SK-N-SH (cell line): ENCODE measurements at regions not wholly inside any gene's neighbourhood (a gene's known extent, or its start where the extent isn't known, plus 50 kb on each side); places are given as distances from the start of the nearest gene placed in this dataset.

Experiments used
- CTCF ChIA-PET: fragments of 300-600, 350-600 bp; formaldehyde crosslinking; extraction: SDS; loops from one replicate; lab custom pipeline; 2021; lab: Yijun Ruan, JAX
- POLR2A ChIA-PET: fragments of 350-600 bp; sonication (Branson Sonifier 250); formaldehyde crosslinking; extraction: SDS; loops from one replicate; lab custom pipeline; 2020; ENCODE audit warnings: antibody characterized with exemption, inconsistent platforms; lab: Yijun Ruan, JAX
- DNase-seq: peaks from one replicate; pipeline ENCODE4 v3.0.0; 2012
- H2AFZ ChIP-seq: fragments of 200-600 bp; sonication (generic); 2 replicates; pipeline ENCODE4 v1.8.1; 2016; ENCODE audit warnings: antibody characterized with exemption, mild to moderate bottlenecking, low read depth
- H3F3A ChIP-seq: fragments of 200-600 bp; sonication (generic); replicated peaks from 2 replicates; pipeline ENCODE3; 2016; ENCODE audit warnings: antibody characterized with exemption, mild to moderate bottlenecking; ENCODE audit not compliant: insufficient read depth
- H3K27ac ChIP-seq, 2 experiments: fragments of 200-500 bp in 1 of 2; fragments of 200-600 bp in 1 of 2; sonication (Bioruptor generic) in 1 of 2; sonication (generic), shearing (Covaris generic) in 1 of 2; 2 replicates each; pipeline versions ENCODE4 v1.5.1 to v1.6.1; 2014 to 2016; ENCODE audit warnings: low read depth in 2 of 2, inconsistent platforms in 1 of 2, low read length in 1 of 2, mild to moderate bottlenecking in 1 of 2, mixed read lengths in 1 of 2
- H3K27me3 ChIP-seq: fragments of 200-600 bp; sonication (generic), shearing (Covaris generic); 2 replicates; pipeline ENCODE4 v1.6.1; 2016; ENCODE audit warnings: mixed run types; ENCODE audit not compliant: insufficient read depth
- H3K36me3 ChIP-seq, 2 experiments: fragments of 200-500 bp in 1 of 2; fragments of 200-600 bp in 1 of 2; sonication (Bioruptor generic) in 1 of 2; sonication (generic) in 1 of 2; replicated peaks in 1 of 2; 2 replicates each; pipeline versions ENCODE3 to v1.5.1; 2014 to 2016; ENCODE audit warnings: low read length in 1 of 2, mild to moderate bottlenecking in 1 of 2; ENCODE audit not compliant: insufficient read depth in 2 of 2, control insufficient read depth in 1 of 2
- H3K4me1 ChIP-seq, 2 experiments: fragments of 200-500 bp in 1 of 2; fragments of 200-600 bp in 1 of 2; sonication (Bioruptor generic) in 1 of 2; sonication (generic), shearing (Covaris generic) in 1 of 2; 2 replicates each; pipeline versions ENCODE4 v1.5.1 to v1.6.1; 2014 to 2016; ENCODE audit warnings: low read depth in 1 of 2, low read length in 1 of 2, mixed run types in 1 of 2; ENCODE audit not compliant: insufficient read depth in 2 of 2, control insufficient read depth in 1 of 2
- H3K4me2 ChIP-seq: fragments of 200-600 bp; sonication (generic), shearing (Covaris generic); 2 replicates; pipeline ENCODE4 v1.6.1; 2017; ENCODE audit warnings: mixed run types
- H3K4me3 ChIP-seq, 2 experiments: fragments of 200-500 bp in 1 of 2; fragments of 200-600 bp in 1 of 2; sonication (Bioruptor generic) in 1 of 2; sonication (generic), shearing (Covaris generic) in 1 of 2; 2 replicates each; pipeline versions ENCODE4 v1.5.1 to v1.8.1; 2014 to 2016; ENCODE audit warnings: low read depth in 2 of 2, inconsistent platforms in 1 of 2, low read length in 1 of 2, mild to moderate bottlenecking in 1 of 2, mixed read lengths in 1 of 2, moderate library complexity in 1 of 2
- H3K79me2 ChIP-seq: fragments of 200-600 bp; sonication (generic); 2 replicates; pipeline ENCODE4 v1.8.1; 2017; ENCODE audit warnings: mild to moderate bottlenecking; ENCODE audit not compliant: insufficient read depth
- H3K9ac ChIP-seq: fragments of 200-600 bp; sonication (generic); 2 replicates; pipeline ENCODE4 v1.6.1; 2017; ENCODE audit warnings: mixed run types
- H3K9me2 ChIP-seq: fragments of 200-600 bp; sonication (generic); 2 replicates; pipeline ENCODE4 v1.6.1; 2017; ENCODE audit warnings: mixed run types
- H3K9me3 ChIP-seq: fragments of 200-600 bp; sonication (generic); 2 replicates; pipeline ENCODE4 v1.6.1; 2017; ENCODE audit warnings: mixed run types, mild to moderate bottlenecking, moderate library complexity
- H4K20me1 ChIP-seq: fragments of 200-600 bp; sonication (generic); 2 replicates; pipeline ENCODE4 v1.6.1; 2017; ENCODE audit warnings: mild to moderate bottlenecking, mixed run types; ENCODE audit not compliant: insufficient read depth
- EP300 ChIP-seq, 2 experiments: IDR thresholded peaks; 2 replicates each; pipeline versions ENCODE4 v1.4.0 to v1.6.1; 2012; ENCODE audit warnings: borderline replicate concordance in 1 of 2, low read depth in 1 of 2, low read length in 1 of 2
- EZH2phosphoT487 ChIP-seq: fragments of 200-600 bp; sonication (generic); IDR thresholded peaks from 2 replicates; pipeline ENCODE4 v1.6.1; 2017; ENCODE audit warnings: low read depth, mixed run types, mild to moderate bottlenecking, antibody characterized with exemption, moderate library complexity, borderline replicate concordance
- GABPA ChIP-seq: IDR thresholded peaks from 2 replicates; pipeline ENCODE4 v1.4.0; 2012; ENCODE audit warnings: low read depth, mild to moderate bottlenecking
- GATA2 ChIP-seq: sonication (generic); formaldehyde crosslinking; IDR thresholded peaks from 2 replicates; pipeline ENCODE4 v1.5.0; 2020; ENCODE audit warnings: mild to moderate bottlenecking, missing genetic modification reagents
- MEF2A ChIP-seq: IDR thresholded peaks from 2 replicates; pipeline ENCODE4 v1.4.0; 2012; ENCODE audit warnings: low read depth, borderline replicate concordance
- NFIC ChIP-seq: IDR thresholded peaks from 2 replicates; pipeline ENCODE4 v1.4.0; 2012; ENCODE audit warnings: borderline replicate concordance
- RAD21 ChIP-seq: IDR thresholded peaks from 2 replicates; pipeline ENCODE4 v1.6.1; 2012; ENCODE audit warnings: mild to moderate bottlenecking, low read length
- RFX5 ChIP-seq: IDR thresholded peaks from 2 replicates; pipeline ENCODE4 v1.6.1; 2012; ENCODE audit warnings: mild to moderate bottlenecking, improper control_type of control experiment, low read length
- RXRA ChIP-seq: IDR thresholded peaks from 2 replicates; pipeline ENCODE4 v1.4.0; 2012; ENCODE audit warnings: low read depth, mild to moderate bottlenecking, borderline replicate concordance
- SIN3A ChIP-seq: IDR thresholded peaks from 2 replicates; pipeline ENCODE4 v1.6.1; 2012; ENCODE audit warnings: low read depth, mild to moderate bottlenecking, low read length, moderate library complexity, borderline replicate concordance
- TAF1 ChIP-seq: IDR thresholded peaks from 2 replicates; pipeline ENCODE4 v1.6.1; 2012; ENCODE audit warnings: low read depth, mild to moderate bottlenecking, low read length, moderate library complexity, borderline replicate concordance
- TEAD4 ChIP-seq: IDR thresholded peaks from 2 replicates; pipeline ENCODE4 v1.4.0; 2012; ENCODE audit warnings: mild to moderate bottlenecking, borderline replicate concordance; ENCODE audit not compliant: insufficient read depth
- YY1 ChIP-seq: IDR thresholded peaks from 2 replicates; pipeline ENCODE4 v1.4.0; 2012; ENCODE audit warnings: low read depth, mild to moderate bottlenecking
- ZBTB33 ChIP-seq: IDR thresholded peaks from 2 replicates; pipeline ENCODE4 v1.4.0; 2012; ENCODE audit warnings: low read depth, borderline replicate concordance
- WGBS: methylation state at CpG from one replicate; pipeline ENCODE4 v1.1.6; 2017; ENCODE audit warnings: low lambda C conversion rate; 5-methylcytosine and 5-hydroxymethylcytosine counted together
- TF ChIP-seq, protein P1 (sequence below): IDR thresholded peaks from 2 replicates; pipeline ENCODE4 v1.6.1; 2012; ENCODE audit warnings: mild to moderate bottlenecking, low read depth, low read length, moderate library complexity
- TF ChIP-seq, protein P2 (sequence below): fragments of 150-350 bp; IDR thresholded peaks from 2 replicates; pipeline ENCODE4 v1.6.1; 2016; ENCODE audit warnings: mild to moderate bottlenecking, low read depth, low read length
- TF ChIP-seq, protein P3 (sequence below): IDR thresholded peaks from 2 replicates; pipeline ENCODE4 v1.4.0; 2012; ENCODE audit warnings: low read depth
- TF ChIP-seq, protein P4 (sequence below): IDR thresholded peaks from 2 replicates; pipeline ENCODE4; 2012

DNA sequence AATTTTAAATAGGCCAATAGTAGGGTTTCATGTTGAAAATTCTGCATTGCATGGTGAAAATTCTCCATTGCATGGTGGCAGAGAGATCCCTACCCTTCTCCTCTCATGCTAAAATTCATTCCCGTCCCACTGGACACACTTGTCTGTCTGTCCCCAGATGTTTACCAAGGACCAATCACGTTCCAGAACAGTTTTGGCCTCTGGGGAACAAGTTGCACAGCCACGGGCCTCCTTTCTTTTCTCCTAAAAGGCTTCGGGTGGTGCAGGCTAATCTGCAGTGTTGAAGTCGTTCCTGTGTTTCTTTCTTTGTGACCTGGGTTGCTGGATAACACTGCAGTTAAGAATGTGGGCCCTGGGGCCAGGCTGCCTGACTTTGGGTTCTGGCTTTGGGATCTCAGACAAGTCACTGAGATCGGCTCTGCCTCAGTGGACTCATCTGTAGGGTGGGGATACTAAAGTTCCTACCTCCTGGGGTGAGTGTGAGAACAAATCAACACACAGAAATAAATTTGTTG lies 113.1 kb upstream of the FAM204A start (continued):
- TF ChIP-seq, protein P1, sequence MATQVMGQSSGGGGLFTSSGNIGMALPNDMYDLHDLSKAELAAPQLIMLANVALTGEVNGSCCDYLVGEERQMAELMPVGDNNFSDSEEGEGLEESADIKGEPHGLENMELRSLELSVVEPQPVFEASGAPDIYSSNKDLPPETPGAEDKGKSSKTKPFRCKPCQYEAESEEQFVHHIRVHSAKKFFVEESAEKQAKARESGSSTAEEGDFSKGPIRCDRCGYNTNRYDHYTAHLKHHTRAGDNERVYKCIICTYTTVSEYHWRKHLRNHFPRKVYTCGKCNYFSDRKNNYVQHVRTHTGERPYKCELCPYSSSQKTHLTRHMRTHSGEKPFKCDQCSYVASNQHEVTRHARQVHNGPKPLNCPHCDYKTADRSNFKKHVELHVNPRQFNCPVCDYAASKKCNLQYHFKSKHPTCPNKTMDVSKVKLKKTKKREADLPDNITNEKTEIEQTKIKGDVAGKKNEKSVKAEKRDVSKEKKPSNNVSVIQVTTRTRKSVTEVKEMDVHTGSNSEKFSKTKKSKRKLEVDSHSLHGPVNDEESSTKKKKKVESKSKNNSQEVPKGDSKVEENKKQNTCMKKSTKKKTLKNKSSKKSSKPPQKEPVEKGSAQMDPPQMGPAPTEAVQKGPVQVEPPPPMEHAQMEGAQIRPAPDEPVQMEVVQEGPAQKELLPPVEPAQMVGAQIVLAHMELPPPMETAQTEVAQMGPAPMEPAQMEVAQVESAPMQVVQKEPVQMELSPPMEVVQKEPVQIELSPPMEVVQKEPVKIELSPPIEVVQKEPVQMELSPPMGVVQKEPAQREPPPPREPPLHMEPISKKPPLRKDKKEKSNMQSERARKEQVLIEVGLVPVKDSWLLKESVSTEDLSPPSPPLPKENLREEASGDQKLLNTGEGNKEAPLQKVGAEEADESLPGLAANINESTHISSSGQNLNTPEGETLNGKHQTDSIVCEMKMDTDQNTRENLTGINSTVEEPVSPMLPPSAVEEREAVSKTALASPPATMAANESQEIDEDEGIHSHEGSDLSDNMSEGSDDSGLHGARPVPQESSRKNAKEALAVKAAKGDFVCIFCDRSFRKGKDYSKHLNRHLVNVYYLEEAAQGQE = no peak
- TF ChIP-seq MEF2A = no peak

DNA sequence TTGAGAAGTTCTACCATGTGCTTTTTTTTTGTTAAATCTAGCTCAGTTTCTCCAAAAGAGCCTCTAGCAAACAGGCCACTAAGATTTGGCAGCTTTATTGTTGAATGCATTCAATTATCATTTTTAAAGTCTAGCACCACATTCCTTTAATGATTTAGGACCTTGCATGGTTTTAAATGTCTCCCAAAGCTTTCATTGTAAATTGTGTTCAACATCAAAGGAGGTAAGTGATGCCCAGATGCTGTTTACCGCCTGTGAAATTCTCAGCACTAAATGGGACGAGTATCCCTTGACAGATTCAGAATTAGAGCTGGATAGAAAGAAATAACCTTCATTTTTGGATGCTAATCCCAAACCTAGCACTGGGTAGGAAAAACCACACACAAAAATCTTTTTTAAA lies 112.1 kb upstream of the FAM204A start:
- H3K36me3 ChIP-seq = no peaks in the 10 kb centered on the region
- ChIA-PET CTCF (no interaction called here), POLR2A (no interaction called here)
- no peak overlapping the region for H3K4me3 ChIP-seq
- no peak overlapping the region for H3K27ac ChIP-seq
- no peak for TF ChIP-seq GATA2 (CRISPR knock-in tag)
- no peak for TF ChIP-seq RFX5
- no peak for TF ChIP-seq YY1
- TF ChIP-seq NFIC = no peak
- no peak for TF ChIP-seq TEAD4
- no peak for TF ChIP-seq RAD21
- DNase-seq = no peak
- no peaks in the 10 kb centered on the region for H3K4me1 ChIP-seq
- WGBS = 16% methylated on average over 2 of the region's 2 CpGs
- no peak overlapping the region for H2AFZ ChIP-seq
- no peak overlapping the region for H3K9ac ChIP-seq
- no peaks in the 10 kb centered on the region for H3K79me2 ChIP-seq
- H3F3A ChIP-seq = no peaks in the 10 kb centered on the region
- H3K9me3 ChIP-seq = no peaks in the 10 kb centered on the region
- H4K20me1 ChIP-seq = no peaks in the 10 kb centered on the region
- no peak overlapping the region for H3K4me2 ChIP-seq
- no peaks in the 10 kb centered on the region for H3K27me3 ChIP-seq
- no peaks in the 10 kb centered on the region for H3K9me2 ChIP-seq

GRCh38 chr10:118452098-118452497 lies 110.0 kb upstream of the FAM204A start:
- POLR2A ChIA-PET = no interaction called here
- Histone ChIP-seq H3K9me2 (no peaks in the 10 kb centered on the region), H3K4me2 (no peak overlapping the region), H3K9ac (no peak overlapping the region), H3K9me3 (no peaks in the 10 kb centered on the region), H3K27me3 (no peaks in the 10 kb centered on the region), H4K20me1 (no peaks in the 10 kb centered on the region), H3F3A (no peaks in the 10 kb centered on the region), H2AFZ (no peak overlapping the region), H3K4me3 (no peak overlapping the region), H3K27ac (no peak overlapping the region), H3K36me3 (no peaks in the 10 kb centered on the region), H3K4me1 (peaks cover 0 to 3% of the 10 kb centered on the region in 2 experiments; a peak in 1 of 4 replicates), H3K79me2 (no peaks in the 10 kb centered on the region)
- TF ChIP-seq ZBTB33 (no peak), YY1 (no peak), NFIC (no peak), EZH2phosphoT487 (no peak), RFX5 (no peak), RAD21 (no peak), SIN3A (no peak), GABPA (no peak), RXRA (no peak), TAF1 (no peak), EP300 (IDR thresholded peaks at IDR 0.05; ENCODE audit: borderline replicate concordance in 1 of 2, low read depth in 1 of 2, low read length in 1 of 2) (no peak)
- TF ChIP-seq, protein P2, sequence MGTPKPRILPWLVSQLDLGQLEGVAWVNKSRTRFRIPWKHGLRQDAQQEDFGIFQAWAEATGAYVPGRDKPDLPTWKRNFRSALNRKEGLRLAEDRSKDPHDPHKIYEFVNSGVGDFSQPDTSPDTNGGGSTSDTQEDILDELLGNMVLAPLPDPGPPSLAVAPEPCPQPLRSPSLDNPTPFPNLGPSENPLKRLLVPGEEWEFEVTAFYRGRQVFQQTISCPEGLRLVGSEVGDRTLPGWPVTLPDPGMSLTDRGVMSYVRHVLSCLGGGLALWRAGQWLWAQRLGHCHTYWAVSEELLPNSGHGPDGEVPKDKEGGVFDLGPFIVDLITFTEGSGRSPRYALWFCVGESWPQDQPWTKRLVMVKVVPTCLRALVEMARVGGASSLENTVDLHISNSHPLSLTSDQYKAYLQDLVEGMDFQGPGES = no peak
- TF ChIP-seq, protein P3, sequence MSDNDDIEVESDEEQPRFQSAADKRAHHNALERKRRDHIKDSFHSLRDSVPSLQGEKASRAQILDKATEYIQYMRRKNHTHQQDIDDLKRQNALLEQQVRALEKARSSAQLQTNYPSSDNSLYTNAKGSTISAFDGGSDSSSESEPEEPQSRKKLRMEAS = no peak
- TF ChIP-seq, protein P4, sequence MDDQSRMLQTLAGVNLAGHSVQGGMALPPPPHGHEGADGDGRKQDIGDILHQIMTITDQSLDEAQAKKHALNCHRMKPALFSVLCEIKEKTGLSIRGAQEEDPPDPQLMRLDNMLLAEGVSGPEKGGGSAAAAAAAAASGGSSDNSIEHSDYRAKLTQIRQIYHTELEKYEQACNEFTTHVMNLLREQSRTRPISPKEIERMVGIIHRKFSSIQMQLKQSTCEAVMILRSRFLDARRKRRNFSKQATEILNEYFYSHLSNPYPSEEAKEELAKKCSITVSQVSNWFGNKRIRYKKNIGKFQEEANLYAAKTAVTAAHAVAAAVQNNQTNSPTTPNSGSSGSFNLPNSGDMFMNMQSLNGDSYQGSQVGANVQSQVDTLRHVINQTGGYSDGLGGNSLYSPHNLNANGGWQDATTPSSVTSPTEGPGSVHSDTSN = no peak
- CTCF ChIA-PET = interaction anchor here (7.6 kb wide), 1 partner anchor 8 kb away, joined by 61 read pairs; no protein-coding TSS in a partner anchor
- no peak for DNase-seq
